K562 (cell line): ENCODE measurements at regions not wholly inside any gene's neighbourhood (a gene's known extent, or its start where the extent isn't known, plus 50 kb on each side); places are given as distances from the start of the nearest gene placed in this dataset.

Experiments used
- ATAC-seq: fragments of 200-7000 bp; cut with Tn5 transposase; 3 replicates; pipeline ENCODE4 v1.9.1; 2020; ENCODE audit warnings: moderate library complexity
- BruUV-seq: library from RNA; stranded (reverse); fragments of 400-500 nt; replicated peaks from 2 replicates; lab custom pipeline; 2021; lab: Mats Ljungman, UMichigan
- CTCF ChIA-PET: fragments of 300-600 bp; formaldehyde crosslinking; extraction: SDS; loops from one replicate; lab custom pipeline; 2021; ENCODE audit warnings: low intra/inter-chr PET ratio; lab: Yijun Ruan, JAX
- POLR2A ChIA-PET: fragments of 300-600, 350-650 bp; sonication (Branson Sonifier 250); formaldehyde crosslinking; extraction: SDS; loops from one replicate; lab custom pipeline; 2021; ENCODE audit warnings: antibody characterized with exemption, inconsistent platforms; lab: Yijun Ruan, JAX
- DNase-seq, 4 experiments: peaks; one replicate each; pipeline versions ENCODE4 v3.0.0 to v3.0.0-alpha.2; 2011 to 2018; ENCODE audit warnings: low spot score in 3 of 4, mixed read lengths in 3 of 4; ENCODE audit errors: extremely low read depth in 1 of 4
- FAIRE-seq: peaks from 2 replicates; lab custom pipeline; 2011; peaks lifted over from hg19 to GRCh38; lab: Jason Lieb, UNC
- H2AFZ ChIP-seq: 2 replicates; pipeline ENCODE4 v1.6.0; 2011; ENCODE audit warnings: low read depth, low read length, control low read depth, inconsistent platforms
- H3K27ac ChIP-seq: fragments of 200-600 bp; 3 replicates; pipeline ENCODE4 v1.8.0; 2011; ENCODE audit warnings: low read depth, mild to moderate bottlenecking, control low read depth, inconsistent platforms, low read length, moderate library complexity, mixed read lengths; ENCODE audit errors: extremely low read depth
- H3K27me3 ChIP-seq, 2 experiments: fragments of 300-600 bp in 1 of 2; 2 replicates in 1 of 2; 3 replicates in 1 of 2; pipeline versions ENCODE4 v1.6.0 to v1.8.0; 2011; ENCODE audit warnings: inconsistent platforms in 2 of 2, low read length in 2 of 2, mild to moderate bottlenecking in 1 of 2, mixed read lengths in 1 of 2, moderate library complexity in 1 of 2; ENCODE audit not compliant: control insufficient read depth in 2 of 2, insufficient read depth in 2 of 2
- H3K36me3 ChIP-seq: fragments of 300-600 bp; 3 replicates; pipeline ENCODE4 v1.8.0; 2011; ENCODE audit warnings: mild to moderate bottlenecking, low read length, inconsistent platforms; ENCODE audit not compliant: control insufficient read depth, insufficient read depth
- H3K4me1 ChIP-seq, 2 experiments: fragments of 200-600 bp in 1 of 2; replicated peaks in 1 of 2; 2 replicates in 1 of 2; 3 replicates in 1 of 2; pipeline versions ENCODE4 v1.5.1 to v1.8.0; 2011; ENCODE audit warnings: inconsistent platforms in 2 of 2, low read length in 2 of 2, mild to moderate bottlenecking in 1 of 2, mixed read lengths in 1 of 2, moderate library complexity in 1 of 2; ENCODE audit not compliant: control insufficient read depth in 2 of 2, insufficient read depth in 2 of 2
- H3K4me2 ChIP-seq: 2 replicates; pipeline ENCODE4 v1.6.1; 2011; ENCODE audit warnings: low read length, control low read depth, inconsistent platforms, mixed read lengths; ENCODE audit not compliant: insufficient read depth
- H3K4me3 ChIP-seq: fragments of 200-600 bp; sonication (generic), shearing (Covaris generic); 2 replicates; pipeline ENCODE4 v1.5.1; 2016; ENCODE audit warnings: control low read depth, inconsistent platforms
- H3K79me2 ChIP-seq: fragments of 200-600 bp; 3 replicates; pipeline ENCODE4 v1.8.0; 2011; ENCODE audit warnings: low read length, inconsistent platforms; ENCODE audit not compliant: control insufficient read depth, insufficient read depth
- H3K9ac ChIP-seq, 2 experiments: 2 replicates each; pipeline versions ENCODE4 v1.6.0 to v1.6.1; 2011; ENCODE audit warnings: low read depth in 2 of 2, low read length in 2 of 2, control low read depth in 1 of 2, inconsistent platforms in 1 of 2, mild to moderate bottlenecking in 1 of 2, mixed read lengths in 1 of 2; ENCODE audit not compliant: insufficient read depth in 1 of 2
- H3K9me1 ChIP-seq: one replicate; pipeline ENCODE4 v1.6.0; 2011; ENCODE audit warnings: inconsistent platforms, mild to moderate bottlenecking, low read length, moderate library complexity; ENCODE audit not compliant: control insufficient read depth, insufficient read depth
- H3K9me3 ChIP-seq: replicated peaks from 2 replicates; pipeline ENCODE4 v1.5.1; 2011; ENCODE audit warnings: low read depth, low read length, inconsistent platforms; ENCODE audit not compliant: control insufficient read depth, insufficient read depth
- H4K20me1 ChIP-seq: replicated peaks from 2 replicates; pipeline ENCODE4 v1.6.1; 2011; ENCODE audit warnings: low read length, inconsistent platforms, mixed read lengths; ENCODE audit not compliant: control insufficient read depth, insufficient read depth
- BCLAF1 ChIP-seq, 2 experiments: fragments of 450-650 bp in 1 of 2; IDR thresholded peaks; 2 replicates each; pipeline ENCODE4 v1.6.1; 2011 to 2017; ENCODE audit warnings: low read depth in 2 of 2, antibody characterized with exemption in 1 of 2, borderline replicate concordance in 1 of 2, low read length in 1 of 2, mild to moderate bottlenecking in 1 of 2, mixed read lengths in 1 of 2; ENCODE audit not compliant: control insufficient read depth in 1 of 2
- SPI1 ChIP-seq: IDR thresholded peaks from 2 replicates; pipeline ENCODE4 v1.6.1; 2011; ENCODE audit warnings: low read depth, low read length, control low read depth, borderline replicate concordance
- WGBS: fragments of 100-300 bp; shearing (Covaris generic); methylation state at CpG from one replicate; pipeline ENCODE4 v1.1.6; 2016; ENCODE audit warnings: low coverage, mixed read lengths; ENCODE audit not compliant: insufficient coverage; ENCODE audit errors: missing lambda C conversion rate; 5-methylcytosine and 5-hydroxymethylcytosine counted together
- in situ Hi-C: fragments of 300-500 bp; cut with MboI; formaldehyde crosslinking; loops from 4 replicates; pipeline ENCODE4 v1.15.0; 2018; ENCODE audit warnings: inconsistent platforms, mixed read lengths
- intact Hi-C: fragments of 100-400 bp; cut with micrococcal nuclease; formaldehyde crosslinking; loops from 2 replicates; pipeline ENCODE4 v1.14.2; 2022
- TF ChIP-seq, protein P1 (sequence below), 3 experiments: IDR thresholded peaks in 2 of 3; conservative IDR thresholded peaks in 1 of 3; 2 replicates each; pipeline ENCODE4 v1.5.1; 2011 to 2012; ENCODE audit warnings: low read length in 3 of 3, mild to moderate bottlenecking in 3 of 3, control low read depth in 2 of 3, improper control_type of control experiment in 1 of 3, inconsistent platforms in 1 of 3, low read depth in 1 of 3, mixed read lengths in 1 of 3, moderate library complexity in 1 of 3; ENCODE audit not compliant: insufficient read depth in 2 of 3

DNA sequence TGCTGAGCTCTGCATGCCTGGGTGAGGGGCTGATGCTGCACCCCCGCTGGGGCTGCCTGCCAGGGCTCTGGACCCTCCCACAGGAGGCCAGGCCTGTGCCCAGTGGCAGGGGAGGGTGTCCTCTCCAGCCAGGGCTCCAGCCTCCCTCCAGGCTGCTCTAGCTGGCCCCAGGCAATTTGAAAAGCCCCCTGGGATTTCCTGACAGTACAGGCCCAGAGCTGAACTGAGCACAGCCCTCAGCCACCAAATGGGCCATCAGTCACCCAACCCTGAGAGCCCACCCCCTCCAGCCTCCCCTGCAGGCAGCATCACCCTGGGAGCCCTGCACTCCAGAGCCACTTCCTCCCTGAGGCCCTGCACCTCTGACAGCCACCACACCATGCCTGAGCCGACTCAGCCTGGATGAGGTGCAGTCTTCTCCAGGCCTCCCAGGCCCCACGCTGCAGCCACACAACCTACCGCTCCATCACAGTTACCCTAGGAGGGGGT, 101.8 kb upstream of the RET start:
- Histone ChIP-seq H3K9ac (no peak overlapping the region), H3K4me1 (peaks cover 0 to 9% of the 10 kb centered on the region in 2 experiments; a peak in 2 of 5 replicates), H2AFZ (peak overlapping the region; percentile 28; the same call in 1 of the 2 replicates), H3K79me2 (no peaks in the 10 kb centered on the region), H3K9me3 (no peaks in the 10 kb centered on the region), H4K20me1 (no peaks in the 10 kb centered on the region), H3K27ac (no peak overlapping the region), H3K4me2 (no peak overlapping the region), H3K4me3 (no peak overlapping the region), H3K9me1 (no peaks in the 10 kb centered on the region), H3K36me3 (no peaks in the 10 kb centered on the region), H3K27me3 (peaks cover 0 to 26% of the 10 kb centered on the region in 2 experiments; a peak in 4 of 5 replicates)
- ATAC-seq (peak; percentile 8; the same call in 1 of the 3 replicates), FAIRE-seq (no peak), DNase-seq (no peak)
- POLR2A ChIA-PET, result no interaction called here
- in situ Hi-C loops, result no loop called here
- intact Hi-C loops, result loop anchor here (5.0 kb wide), 1 partner anchor 108 kb away; no protein-coding TSS in a partner anchor
- CTCF ChIA-PET, result no interaction called here
- BruUV-seq, result no TSS peak
- WGBS, result 18% methylated on average over 3 of the region's 4 CpGs
- TF ChIP-seq SPI1 (peak; percentile 46; the same call in 1 of the 2 replicates), BCLAF1 (IDR thresholded peaks at IDR 0.05; ENCODE audit: borderline replicate concordance in 1 of 2, control insufficient read depth in 1 of 2, low read depth in 2 of 2, low read length in 1 of 2) (no peak)
- TF ChIP-seq, protein P1, sequence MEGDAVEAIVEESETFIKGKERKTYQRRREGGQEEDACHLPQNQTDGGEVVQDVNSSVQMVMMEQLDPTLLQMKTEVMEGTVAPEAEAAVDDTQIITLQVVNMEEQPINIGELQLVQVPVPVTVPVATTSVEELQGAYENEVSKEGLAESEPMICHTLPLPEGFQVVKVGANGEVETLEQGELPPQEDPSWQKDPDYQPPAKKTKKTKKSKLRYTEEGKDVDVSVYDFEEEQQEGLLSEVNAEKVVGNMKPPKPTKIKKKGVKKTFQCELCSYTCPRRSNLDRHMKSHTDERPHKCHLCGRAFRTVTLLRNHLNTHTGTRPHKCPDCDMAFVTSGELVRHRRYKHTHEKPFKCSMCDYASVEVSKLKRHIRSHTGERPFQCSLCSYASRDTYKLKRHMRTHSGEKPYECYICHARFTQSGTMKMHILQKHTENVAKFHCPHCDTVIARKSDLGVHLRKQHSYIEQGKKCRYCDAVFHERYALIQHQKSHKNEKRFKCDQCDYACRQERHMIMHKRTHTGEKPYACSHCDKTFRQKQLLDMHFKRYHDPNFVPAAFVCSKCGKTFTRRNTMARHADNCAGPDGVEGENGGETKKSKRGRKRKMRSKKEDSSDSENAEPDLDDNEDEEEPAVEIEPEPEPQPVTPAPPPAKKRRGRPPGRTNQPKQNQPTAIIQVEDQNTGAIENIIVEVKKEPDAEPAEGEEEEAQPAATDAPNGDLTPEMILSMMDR (IDR thresholded peaks at IDR 0.05 in 2 of 3, conservative IDR thresholded peaks at IDR 0.05 in 1 of 3; ENCODE audit: insufficient read depth in 2 of 3, low read depth in 1 of 3, low read length in 3 of 3), result no peak
